Skeletal muscle tissue (tissue), 3 donors: ENCODE measurements at regions not wholly inside any gene's neighbourhood (a gene's known extent, or its start where the extent isn't known, plus 50 kb on each side); places are given as distances from the start of the nearest gene placed in this dataset.

Experiments used
- H3K27ac ChIP-seq: one replicate; pipeline ENCODE4 v1.7.0; 2013; ENCODE audit warnings: mild to moderate bottlenecking, low read depth, low read length, inconsistent platforms
- H3K27me3 ChIP-seq, 3 donors: one replicate each; pipeline ENCODE4 v1.7.0; 2013; ENCODE audit warnings: low read length in 3 of 3; ENCODE audit not compliant: control insufficient read depth in 3 of 3, insufficient read depth in 3 of 3
- H3K36me3 ChIP-seq, 3 donors: one replicate each; pipeline ENCODE4 v1.7.0; 2013; ENCODE audit warnings: low read length in 3 of 3; ENCODE audit not compliant: control insufficient read depth in 3 of 3, insufficient read depth in 3 of 3
- H3K4me1 ChIP-seq, 3 donors: one replicate each; pipeline ENCODE4 v1.7.0; 2013; ENCODE audit warnings: low read length in 3 of 3, mild to moderate bottlenecking in 3 of 3; ENCODE audit not compliant: control insufficient read depth in 3 of 3, insufficient read depth in 3 of 3
- H3K4me3 ChIP-seq, 3 donors: one replicate each; pipeline ENCODE4 v1.7.0; 2013; ENCODE audit warnings: low read length in 3 of 3
- H3K9ac ChIP-seq, 3 donors: one replicate each; pipeline ENCODE4 v1.7.0; 2013; ENCODE audit warnings: low read length in 3 of 3, mild to moderate bottlenecking in 3 of 3, moderate library complexity in 2 of 3, low read depth in 1 of 3
- H3K9me3 ChIP-seq, 3 donors: one replicate each; pipeline ENCODE4 v1.7.0; 2013; ENCODE audit warnings: low read length in 3 of 3; ENCODE audit not compliant: control insufficient read depth in 3 of 3
- donor health status: Osteomylitis.

DNA sequence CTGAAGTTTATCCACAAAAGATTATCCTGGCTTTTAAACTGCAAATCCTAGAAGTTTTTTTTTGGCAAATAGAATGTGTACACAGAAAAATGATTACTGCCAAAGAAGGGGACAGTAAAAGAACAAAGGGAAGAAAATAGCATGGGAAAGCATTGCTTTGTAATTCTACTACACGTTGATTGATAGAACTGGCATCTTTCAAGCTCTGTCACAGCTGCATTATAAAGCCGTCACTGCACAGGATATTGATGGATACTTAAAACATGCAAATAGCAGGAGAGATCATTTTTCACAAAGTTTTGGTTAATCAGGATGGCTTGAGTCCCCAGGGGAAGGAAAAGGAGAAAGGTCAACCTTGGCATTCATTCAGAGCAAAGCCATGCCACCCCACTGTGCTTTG is 183.7 kb upstream of the RRP15 start:
- H3K9ac ChIP-seq = no peak overlapping the region
- no peak overlapping the region for H3K4me3 ChIP-seq
- no peaks in the 10 kb centered on the region for H3K9me3 ChIP-seq
- no peak overlapping the region for H3K27ac ChIP-seq
- no peaks in the 10 kb centered on the region for H3K27me3 ChIP-seq
- H3K4me1 ChIP-seq = no peaks in the 10 kb centered on the region
- H3K36me3 ChIP-seq = no peaks in the 10 kb centered on the region

DNA sequence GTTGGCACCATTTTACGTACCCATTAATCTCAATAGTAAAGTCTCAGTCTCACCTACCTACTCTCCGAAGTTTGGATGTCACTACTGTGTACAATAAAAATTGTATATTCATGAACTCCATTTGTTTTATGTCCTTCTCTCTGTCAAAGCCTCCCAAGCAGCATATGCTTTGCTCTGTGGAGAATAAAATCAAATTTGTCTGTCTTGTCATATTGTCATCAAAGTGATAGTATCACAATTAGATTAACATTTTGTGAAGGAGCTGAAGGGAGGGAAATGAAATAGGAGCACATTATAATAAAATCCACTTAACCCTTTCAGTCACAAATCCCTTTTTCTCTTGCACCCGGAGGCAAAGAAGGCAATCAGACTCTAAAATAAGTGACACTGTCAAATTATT is 177.1 kb upstream of the RRP15 start:
- Histone ChIP-seq H3K9ac (no peak overlapping the region), H3K4me1 (no peaks in the 10 kb centered on the region), H3K36me3 (no peaks in the 10 kb centered on the region), H3K4me3 (no peak overlapping the region), H3K9me3 (no peaks in the 10 kb centered on the region), H3K27me3 (no peaks in the 10 kb centered on the region), H3K27ac (no peak overlapping the region)

DNA sequence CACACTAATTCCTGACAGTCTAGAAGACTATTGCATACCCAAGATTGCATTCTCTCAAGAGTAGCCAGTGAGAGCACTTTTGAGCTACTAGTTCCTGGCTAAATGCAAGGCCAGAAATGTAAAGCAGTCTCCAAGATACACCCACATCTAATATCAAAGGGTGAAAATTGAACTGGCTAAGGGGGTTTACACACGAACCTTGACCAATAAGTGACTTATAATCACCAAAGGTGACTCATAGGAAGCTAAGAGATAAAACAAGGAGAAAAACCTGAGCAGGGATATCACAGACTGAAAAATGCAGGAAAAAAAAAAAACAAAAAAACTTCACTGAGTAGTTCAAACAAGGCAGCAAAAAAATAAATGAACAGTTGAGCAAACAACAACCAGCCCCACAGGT is 172.2 kb upstream of the RRP15 start:
- Histone ChIP-seq H3K9ac (no peak overlapping the region), H3K4me1 (no peaks in the 10 kb centered on the region), H3K27ac (no peak overlapping the region), H3K36me3 (no peaks in the 10 kb centered on the region), H3K4me3 (no peak overlapping the region), H3K9me3 (no peaks in the 10 kb centered on the region), H3K27me3 (no peaks in the 10 kb centered on the region)

DNA sequence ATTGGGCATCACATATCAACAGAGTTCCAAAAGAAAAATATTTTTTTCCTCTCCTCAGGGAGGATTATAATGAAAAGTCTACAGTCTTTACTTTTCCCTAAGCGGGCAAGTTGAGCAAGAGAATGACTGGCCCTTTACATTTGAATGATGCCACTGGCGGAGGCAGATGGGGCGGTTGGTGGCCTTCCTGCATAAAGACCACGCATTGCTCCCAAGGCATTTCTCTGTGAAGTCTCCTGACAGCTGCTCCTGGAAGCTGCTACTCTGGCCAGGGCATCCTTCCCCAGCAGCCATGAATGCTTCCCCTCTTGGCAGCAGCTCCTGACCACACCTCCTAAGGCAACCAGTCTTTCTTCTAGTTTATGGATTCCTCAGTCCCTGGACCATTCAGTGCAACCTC is 161.1 kb upstream of the RRP15 start:
- Histone ChIP-seq H3K4me1 (no peaks in the 10 kb centered on the region), H3K9me3 (no peaks in the 10 kb centered on the region), H3K4me3 (no peak overlapping the region), H3K9ac (no peak overlapping the region), H3K36me3 (no peaks in the 10 kb centered on the region), H3K27ac (no peak overlapping the region), H3K27me3 (no peaks in the 10 kb centered on the region)

DNA sequence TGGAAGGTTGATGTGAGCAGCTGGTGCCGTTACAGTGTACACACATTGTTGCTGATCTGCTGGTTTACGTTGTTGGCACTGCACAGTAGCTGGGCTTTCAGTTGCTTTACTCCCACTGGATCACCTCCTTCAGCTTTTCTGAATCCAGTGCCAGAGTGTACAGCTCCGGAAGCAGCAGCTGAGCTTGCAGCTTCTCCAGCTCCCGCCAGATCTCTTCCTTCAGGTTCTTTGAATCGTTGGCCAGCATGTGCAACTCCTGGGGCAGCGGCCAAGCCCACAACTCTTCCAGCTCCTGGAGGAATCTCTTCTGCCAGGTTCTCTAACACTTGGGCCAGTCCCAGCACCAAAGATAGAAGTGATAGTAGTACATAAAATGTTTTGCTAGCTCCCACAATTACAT is 149.7 kb upstream of the RRP15 start:
- Histone ChIP-seq H3K27me3 (no peaks in the 10 kb centered on the region), H3K36me3 (no peaks in the 10 kb centered on the region), H3K4me1 (no peaks in the 10 kb centered on the region), H3K9ac (no peak overlapping the region), H3K9me3 (no peaks in the 10 kb centered on the region), H3K4me3 (no peak overlapping the region), H3K27ac (no peak overlapping the region)

DNA sequence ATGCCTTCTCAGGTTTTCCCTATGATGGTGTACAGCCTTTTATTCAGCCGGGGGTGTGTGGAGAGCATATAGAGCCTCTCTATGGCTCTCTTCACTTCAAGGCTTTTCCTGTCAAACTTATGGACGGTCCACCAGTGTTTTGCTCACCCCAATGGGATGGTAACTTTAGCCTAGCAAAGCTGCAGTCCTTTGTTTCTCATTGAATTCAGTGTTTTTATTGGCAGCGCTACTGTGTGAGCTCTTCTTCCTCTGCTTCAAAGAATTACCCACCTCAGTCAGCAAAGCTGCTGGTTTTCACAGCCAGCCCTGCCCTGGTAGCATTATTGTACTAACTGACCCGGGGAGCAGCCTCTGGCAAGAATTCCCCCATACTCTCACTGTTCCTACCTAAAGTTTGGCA is 145.3 kb upstream of the RRP15 start:
- Histone ChIP-seq H3K36me3 (no peaks in the 10 kb centered on the region), H3K4me1 (no peaks in the 10 kb centered on the region), H3K27me3 (no peaks in the 10 kb centered on the region), H3K9ac (no peak overlapping the region), H3K27ac (no peak overlapping the region), H3K4me3 (no peak overlapping the region), H3K9me3 (no peaks in the 10 kb centered on the region)

DNA sequence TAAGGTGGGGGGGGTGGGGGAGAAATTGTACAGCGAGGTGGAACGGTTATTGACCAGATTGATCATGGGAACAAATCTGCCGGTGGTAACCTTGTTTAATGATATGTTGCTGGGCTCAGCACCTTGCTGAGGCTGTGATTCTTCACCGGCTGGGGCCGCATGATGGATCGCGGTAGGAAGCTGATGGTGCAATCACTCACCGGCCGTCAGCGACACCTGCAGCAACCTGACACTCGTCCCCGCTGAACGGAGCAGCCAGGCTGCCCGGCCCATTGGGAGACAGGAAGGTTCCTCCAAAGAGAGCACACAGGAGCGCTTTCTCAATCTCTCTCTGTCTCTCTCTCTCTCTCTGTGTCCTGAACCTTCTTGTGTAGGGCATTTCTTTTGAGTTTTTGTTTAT is 128.5 kb upstream of the RRP15 start:
- Histone ChIP-seq H3K36me3 (no peaks in the 10 kb centered on the region), H3K27ac (no peak overlapping the region), H3K9me3 (no peaks in the 10 kb centered on the region), H3K27me3 (peaks cover 0 to 13% (median 3%) of the 10 kb centered on the region in 3 donors), H3K9ac (no peak overlapping the region), H3K4me1 (no peaks in the 10 kb centered on the region), H3K4me3 (no peak overlapping the region)

DNA sequence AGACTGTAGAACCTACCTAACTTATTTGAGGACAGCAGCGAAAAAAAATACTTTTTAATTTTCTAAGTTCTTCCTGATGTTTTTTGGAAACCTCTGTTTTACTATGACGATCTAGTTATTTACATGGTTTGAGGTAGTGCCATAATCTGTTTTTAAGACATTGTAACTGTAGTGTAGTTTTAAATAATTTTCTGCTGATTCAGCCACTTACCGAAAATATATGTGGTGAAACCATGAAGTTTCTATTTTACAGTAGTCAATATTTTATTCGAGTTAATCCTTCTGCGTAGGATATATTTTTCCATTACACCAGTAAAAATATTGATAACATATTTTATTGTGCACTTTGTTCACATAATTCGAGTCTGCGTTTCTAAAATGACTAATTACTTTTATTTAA is 121.7 kb upstream of the RRP15 start:
- H3K9me3 ChIP-seq = no peaks in the 10 kb centered on the region
- peaks cover 36 to 58% (median 41%) of the 10 kb centered on the region in 3 donors for H3K27me3 ChIP-seq
- no peaks in the 10 kb centered on the region for H3K36me3 ChIP-seq
- no peak overlapping the region for H3K4me3 ChIP-seq
- peaks cover 8 to 14% (median 10%) of the 10 kb centered on the region in 3 donors for H3K4me1 ChIP-seq
- H3K27ac ChIP-seq = no peak overlapping the region
- no peak overlapping the region for H3K9ac ChIP-seq

DNA sequence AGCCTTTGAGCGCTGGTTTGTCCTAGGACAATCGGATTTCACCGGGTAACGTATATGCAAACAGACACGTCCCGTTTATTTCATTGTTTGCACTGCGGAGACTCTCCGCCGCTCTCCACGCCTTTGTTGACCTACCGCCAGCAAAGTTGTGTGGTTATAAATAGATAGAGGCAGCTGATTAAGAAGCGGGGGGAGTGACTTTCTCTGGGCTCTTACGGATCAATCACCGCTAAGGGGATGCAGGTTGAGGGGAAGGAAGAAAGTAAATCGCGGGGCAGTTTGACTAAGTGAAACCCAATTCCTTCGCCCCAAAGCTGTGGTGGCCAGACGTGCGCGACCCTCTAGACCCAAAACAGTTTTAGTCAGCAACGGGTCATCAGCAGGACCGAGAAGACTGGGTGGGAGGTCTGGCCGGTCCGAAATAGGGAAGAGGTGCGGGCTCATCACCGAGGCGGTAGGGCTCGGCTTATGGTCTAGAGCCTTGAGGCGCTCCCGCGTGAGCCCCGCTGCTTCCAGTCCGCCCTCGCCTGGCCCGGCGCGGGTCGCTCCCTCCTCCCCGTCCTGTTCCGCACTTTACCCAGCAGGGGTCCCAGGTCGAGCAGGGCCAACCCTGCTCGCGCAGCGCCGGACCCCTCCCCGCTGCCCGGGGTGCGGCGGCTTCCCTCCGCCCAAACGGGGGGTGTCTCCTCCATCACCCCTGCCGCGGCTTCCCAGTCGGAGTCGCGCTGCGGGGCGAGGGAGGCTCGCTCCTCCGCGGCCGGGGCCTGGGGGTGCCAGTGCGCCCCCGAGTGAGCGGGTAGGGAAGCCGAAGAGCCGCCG is 120.8 kb upstream of the RRP15 start:
- H3K27me3 ChIP-seq = peaks cover 36 to 61% (median 42%) of the 10 kb centered on the region in 3 donors
- no peaks in the 10 kb centered on the region for H3K9me3 ChIP-seq
- peak overlapping the region; percentile 36 to 84 (median 52) for H3K9ac ChIP-seq
- peak overlapping the region; percentile 46 for H3K27ac ChIP-seq
- H3K4me1 ChIP-seq = peaks cover 8 to 14% (median 10%) of the 10 kb centered on the region in 3 donors
- no peaks in the 10 kb centered on the region for H3K36me3 ChIP-seq
- H3K4me3 ChIP-seq = peak overlapping the region; percentile 63 to 81 (median 77)

DNA sequence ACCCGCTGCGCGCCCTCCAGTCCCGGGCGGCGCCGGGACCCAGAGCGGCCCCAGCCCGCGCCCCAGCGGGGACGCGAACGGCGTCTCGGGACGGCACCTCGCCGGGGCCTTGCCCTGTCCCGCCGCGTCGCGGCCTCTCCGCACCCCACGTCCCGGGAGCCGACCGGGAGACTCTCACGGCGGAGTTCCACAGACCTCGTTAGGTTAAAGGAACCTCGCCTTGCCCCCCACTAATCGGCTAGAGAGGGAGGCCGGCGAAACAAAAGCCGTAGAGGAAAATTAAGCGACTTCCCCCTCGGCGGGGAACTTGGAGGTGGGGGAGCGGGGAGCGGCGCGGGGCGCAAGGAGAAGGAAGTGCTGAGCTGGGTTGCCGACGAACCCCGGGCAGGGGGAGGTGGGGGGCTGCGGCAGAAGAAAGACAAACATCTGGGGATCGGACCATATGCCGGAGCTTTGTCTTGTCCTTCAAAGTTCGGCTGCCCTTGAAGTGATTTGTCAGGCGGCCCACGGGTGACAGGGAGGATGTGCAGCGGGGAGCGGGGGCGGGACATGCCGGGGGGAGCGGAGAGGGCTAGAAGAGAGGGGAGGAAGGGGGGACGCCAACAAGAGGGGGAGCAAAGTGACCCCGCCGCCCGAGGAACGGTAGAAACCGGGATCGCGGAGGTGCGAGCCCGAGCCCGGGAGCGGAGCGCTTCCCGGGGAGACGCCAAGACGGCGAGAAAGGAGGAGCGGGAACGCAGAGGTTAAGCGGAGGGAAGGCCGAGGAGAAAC is 120.0 kb upstream of the RRP15 start:
- Histone ChIP-seq H3K27me3 (peaks cover 36 to 60% (median 42%) of the 10 kb centered on the region in 3 donors), H3K9ac (peak overlapping the region in 2 of 3 donors; percentile 51 to 84), H3K4me3 (peak overlapping the region; percentile 60 to 81 (median 77)), H3K9me3 (no peaks in the 10 kb centered on the region), H3K36me3 (no peaks in the 10 kb centered on the region), H3K27ac (peak overlapping the region; percentile 45), H3K4me1 (peaks cover 8 to 14% (median 10%) of the 10 kb centered on the region in 3 donors)
